NCI-H510A (cell line): ENCODE measurements at regions not wholly inside any gene's neighbourhood (a gene's known extent, or its start where the extent isn't known, plus 50 kb on each side); places are given as distances from the start of the nearest gene placed in this dataset.

Source experiments
- DNase-seq: peaks from one replicate; lab custom pipeline; 2025; lab: John Stamatoyannopoulos, UW

DNA sequence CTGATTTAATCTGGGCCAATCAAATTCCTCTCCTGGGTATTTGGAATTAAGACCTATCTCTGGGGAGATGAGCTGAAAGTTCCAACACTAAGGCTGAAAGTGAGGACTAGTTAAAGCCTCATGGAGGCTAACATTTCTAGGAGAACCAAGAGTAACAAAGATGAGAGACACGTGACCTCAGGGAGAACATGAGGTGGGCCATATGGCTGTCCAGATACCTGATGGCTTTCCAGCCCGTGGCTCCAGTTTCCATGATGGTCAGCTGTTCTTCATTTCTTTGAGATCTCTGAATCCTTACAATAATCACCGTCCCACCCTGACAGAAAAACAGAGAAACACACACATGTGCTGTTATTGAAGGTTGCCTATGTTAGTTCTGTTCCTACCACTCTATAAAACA lies 66.1 kb downstream of the LEPR start:
- no peak for DNase-seq

DNA sequence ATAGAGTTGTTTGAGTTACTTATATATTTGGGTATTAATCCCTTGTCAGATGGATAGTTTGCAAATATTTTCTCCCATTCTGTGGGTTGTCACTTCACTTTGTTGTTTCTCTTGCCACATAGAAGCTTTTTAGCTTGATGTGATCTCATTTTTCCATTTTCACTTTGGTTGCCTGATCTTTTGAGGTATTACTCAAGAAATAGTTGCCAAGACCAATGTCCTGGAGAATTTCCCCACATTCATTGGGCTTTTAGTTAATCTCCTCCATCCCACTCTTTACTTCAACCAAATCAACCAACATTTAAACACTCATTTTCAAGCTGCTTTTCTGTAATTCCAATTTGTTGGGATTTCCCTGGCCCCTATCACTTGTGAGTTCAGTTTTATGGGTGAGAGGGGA lies 69.0 kb downstream of the LEPR start:
- no peak for DNase-seq

DNA sequence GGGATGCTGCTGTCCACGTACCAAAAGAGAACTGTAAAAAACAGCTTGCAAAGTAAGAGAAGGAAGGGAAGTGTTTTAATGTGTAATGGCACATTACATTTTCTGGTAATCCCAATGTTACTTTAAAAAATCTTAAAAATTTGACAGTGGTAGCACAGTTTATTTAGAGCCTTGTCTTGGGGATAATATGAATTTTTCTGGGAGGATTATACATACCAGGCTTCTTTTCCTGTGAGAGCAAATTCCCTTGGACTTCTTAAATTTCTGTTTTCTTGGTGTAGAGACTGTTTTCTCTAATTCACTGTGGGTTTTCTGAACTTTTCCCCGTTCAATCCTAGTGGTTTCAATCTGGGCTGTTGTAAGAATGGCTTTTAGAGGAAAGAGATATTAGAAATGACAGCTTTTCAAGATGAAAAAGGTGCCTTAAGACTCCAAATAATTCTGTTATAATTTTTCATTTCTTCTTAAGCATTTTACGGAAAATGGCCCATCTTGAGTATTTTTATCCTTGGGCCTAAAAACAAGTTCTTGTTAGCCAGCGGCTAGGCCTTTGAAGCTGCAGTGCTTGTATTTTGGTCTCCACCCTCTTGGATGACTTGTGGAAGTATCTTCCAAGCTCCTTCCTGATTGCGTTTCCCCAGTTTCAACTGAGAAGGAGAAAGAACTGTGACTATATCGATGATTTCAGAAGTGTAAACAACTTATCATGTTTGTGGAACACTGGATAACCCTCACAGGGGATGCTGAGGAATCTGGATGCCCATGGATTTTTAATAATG lies 70.0 kb downstream of the LEPR start:
- no peak for DNase-seq

DNA sequence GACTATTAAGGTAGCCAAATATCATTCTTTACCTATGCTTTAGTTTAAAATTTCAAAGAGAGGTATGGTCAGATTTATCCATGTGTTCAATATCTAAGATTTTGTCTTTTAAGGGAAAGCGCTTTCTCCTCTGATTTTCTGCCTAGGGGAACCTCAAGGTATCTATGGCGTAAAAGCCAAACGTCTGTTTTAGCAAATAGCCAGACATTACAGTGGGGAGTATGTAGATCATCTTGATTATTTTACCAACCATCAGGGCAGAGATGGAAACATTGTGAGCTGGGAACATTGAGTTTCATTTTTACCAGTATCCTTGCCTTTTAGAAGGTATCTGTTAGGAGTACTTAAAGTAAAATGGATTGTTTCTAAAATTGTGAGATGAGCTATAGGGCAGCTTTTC lies 71.0 kb downstream of the LEPR start:
- no peak for DNase-seq

DNA sequence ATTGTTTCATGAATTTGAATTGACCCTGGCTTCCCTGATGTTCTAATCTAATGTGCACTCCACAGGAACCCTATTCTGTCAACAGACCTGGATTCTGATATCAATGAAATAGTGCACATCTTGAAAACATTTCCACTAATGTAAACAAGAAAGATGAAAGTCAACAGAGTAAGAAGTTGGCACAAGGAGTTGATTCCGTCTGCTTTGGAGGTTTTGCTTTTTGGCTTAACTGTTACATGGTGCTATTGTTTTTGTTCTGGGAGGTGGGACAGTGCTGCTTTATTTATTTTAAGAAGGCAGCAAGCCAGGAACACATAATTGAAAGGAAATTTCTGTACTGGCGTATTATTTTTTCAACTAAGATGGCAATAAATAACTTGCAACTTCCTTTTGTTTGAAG lies 73.3 kb downstream of the LEPR start:
- DNase-seq = no peak

DNA sequence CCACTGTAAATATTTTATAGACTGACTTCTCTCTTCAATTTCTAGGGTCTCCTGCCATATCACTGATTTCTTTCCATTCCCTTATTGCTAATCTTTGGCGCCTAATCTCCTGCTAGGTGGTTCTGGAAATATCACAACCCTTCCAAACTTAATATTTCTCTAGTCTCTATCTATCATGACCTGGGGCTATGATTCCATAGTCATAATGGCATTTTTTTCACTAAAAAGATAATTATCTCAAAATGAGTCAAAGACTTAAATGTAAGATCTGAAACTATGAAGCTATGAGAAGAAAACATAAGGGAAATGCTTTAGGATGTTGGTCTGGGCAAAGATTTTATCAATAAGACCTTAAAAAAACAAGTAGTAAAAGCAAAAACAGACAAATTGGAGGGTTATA lies 74.2 kb downstream of the LEPR start:
- DNase-seq = no peak

DNA sequence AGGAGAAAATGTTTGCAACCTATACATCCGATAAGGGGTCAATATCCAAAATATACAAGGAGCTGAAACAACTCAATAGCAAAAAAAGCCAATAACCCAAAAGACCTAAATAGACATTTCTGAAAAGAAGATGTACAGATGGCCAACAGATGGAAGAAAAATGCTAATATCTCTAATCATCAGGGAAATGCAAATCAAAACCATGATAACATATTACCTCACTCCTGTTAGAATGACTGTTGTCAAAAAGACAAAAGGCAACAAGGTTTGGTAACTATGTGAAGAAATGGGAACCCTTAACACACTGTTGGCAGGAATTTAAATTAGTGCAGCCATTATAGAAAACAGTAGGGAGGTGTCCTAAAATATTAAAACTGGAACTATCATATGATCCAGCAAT lies 74.7 kb downstream of the LEPR start:
- DNase-seq = no peak

DNA sequence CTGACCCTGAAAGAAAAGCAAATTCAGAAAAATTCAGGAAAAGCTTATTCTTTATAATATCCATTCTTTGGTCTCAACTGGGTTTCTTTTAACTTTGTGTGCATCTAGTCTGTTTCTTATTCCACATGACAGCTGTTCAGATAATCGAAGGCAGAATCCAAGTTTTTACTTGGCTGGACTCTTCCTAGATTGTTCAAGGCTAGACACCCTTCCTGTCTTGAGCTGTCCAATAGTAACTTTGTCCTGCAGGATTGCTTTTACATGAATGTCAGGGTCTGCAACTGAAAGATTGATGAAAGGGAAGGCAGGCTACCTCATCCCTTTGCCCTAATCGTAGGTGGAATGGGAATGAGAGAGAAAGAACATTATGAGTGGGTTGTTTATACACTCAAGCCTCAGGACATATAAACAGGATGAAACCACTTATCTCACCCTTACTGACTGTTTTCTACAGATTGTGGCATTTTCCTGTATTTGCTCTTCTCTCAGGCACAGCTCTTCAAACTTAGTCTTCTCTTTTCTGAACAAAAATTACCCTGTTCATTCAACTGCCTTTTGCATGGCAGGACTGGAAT lies 76.9 kb downstream of the LEPR start:
- no peak for DNase-seq

DNA sequence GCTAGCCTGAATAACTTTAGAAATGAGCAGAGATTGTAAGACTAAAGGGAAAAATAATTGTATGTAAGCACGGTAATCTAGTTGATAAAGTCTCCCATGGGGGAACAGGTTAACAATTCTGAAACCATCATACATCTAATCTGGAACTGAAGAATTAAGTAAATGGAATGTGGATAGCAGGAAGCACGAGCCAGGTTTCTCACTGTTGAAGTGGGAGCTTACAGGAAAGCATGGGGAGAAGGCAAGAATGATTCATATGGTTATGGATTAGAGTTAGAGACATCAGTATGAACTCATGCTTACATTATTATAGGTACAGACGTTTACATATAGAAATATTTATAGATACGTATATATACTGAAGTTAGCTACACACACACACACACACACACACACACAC lies 83.0 kb downstream of the LEPR start:
- no peak for DNase-seq

DNA sequence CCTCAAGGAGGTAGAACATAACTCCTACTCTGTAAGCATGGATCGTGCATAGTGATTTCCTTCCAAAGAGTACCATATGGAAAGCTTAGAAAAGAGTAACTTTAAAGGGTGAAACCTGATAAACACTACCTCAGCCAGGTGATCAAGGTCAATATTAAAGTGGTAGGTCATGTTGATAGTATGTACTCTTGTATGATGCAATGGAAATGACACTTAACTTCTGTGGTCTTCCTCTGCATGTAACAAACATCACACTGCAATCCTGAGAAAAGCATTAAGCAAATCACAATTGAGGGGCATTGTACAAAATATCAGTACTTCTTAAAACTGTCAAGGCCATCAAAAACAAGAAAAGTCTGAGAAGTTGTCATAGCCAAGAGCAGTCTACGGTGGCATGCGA lies 83.8 kb downstream of the LEPR start:
- DNase-seq = no peak

DNA sequence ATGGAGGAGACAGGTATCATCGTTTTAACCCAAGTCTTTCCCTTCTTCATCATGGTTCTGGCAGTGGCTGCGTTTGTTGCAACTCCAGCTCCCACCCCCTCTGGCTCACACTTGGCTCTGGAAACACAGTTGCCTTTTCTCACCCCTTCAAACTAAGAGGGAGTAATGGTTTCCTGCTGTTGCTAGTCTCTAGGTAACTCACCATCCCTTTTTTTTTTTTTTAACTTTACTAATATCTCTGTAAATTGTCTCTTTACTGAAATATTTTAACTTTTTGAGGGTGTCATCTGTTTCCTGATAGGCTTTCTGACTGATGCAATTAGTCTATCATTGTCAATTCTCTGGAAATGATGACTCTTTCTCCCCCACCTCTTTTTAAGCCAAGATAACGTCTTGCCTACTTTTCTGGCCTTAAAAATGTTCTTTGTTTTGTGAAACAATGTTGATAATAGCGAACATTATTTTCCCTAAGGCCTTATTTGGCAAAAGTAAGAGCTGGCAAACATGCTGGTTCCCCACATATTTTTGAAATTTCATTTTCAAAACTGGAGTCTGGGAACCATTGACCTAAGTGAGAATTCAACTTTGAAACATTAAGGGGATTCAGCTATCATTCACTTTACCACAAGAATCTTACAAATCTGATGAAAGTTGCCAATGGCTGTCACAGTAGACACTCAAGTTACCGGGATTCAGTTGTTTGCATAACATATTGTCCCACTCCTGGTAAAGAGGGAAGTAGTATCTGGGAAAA lies 85.3 kb downstream of the LEPR start:
- no peak for DNase-seq

DNA sequence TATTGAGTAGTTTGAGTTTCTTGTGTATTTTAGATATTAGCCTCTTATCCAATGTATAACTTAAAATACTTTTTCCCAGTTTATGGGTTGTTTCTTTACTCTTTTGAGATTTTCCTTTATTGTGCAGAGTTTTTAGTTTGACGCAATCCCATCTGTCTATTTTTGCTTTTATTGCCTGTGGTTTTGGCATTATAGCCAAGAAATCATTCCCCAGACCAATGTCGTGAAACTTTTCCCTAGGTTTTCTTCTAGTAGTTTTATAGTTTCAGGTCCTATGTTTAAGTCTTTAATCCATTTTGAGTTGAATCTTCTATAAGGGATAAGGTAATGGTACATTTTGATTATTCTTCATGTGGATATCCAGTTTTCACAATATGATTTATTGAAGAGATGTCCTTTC lies 87.6 kb downstream of the LEPR start:
- no peak for DNase-seq

DNA sequence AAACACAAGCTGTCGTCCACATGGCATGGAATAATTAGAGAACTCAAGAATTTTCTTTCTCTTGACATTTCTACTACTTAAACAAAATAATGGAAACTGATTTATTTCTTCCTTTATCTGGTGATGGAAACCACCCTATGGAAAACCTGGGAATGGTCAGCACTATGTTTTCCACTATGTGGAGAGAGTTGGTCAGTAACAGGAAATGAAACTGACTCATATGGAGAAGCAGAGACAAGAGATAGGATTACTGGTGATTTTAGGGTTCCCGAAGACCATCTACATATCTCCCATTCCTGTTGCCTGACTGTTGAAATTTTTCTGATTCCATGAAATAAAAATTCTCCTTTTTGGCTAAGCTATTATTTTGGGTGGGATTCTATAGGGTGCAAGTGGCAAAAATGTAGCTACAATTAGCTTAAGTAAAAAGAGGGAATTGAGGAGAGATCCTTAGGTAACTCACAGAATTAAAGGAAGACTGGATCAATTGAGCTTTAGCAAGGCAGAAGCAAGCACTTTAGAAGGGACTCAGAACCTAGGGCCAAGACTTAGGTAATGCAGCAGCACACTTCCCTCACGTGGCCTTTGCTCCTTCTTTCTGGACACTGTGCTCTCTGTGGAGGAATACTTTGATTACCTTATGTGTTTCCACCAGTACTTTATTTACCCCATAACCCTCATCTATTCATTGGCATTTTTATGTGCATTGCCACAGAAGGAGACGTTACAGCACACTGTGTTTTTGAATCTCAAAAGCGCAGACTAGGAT lies 89.6 kb downstream of the LEPR start:
- no peak for DNase-seq

DNA sequence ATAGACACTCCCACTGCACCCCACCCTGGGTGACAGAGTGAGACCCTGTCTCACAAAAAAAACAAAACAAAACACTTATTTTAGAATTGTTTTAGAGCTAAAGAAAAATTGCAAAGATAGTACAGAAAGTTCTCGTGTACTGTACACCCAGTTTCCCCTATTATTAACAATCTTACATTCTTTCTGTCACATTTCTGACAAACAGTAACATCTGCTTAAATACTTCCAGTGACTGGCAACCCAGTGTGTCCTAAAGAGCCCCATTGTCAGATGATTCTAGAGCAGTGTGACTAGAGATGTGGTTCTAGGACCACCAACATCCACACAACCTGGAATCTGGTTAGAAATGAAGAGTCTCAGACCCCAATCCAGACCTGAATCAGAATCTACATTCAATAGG lies 90.5 kb downstream of the LEPR start:
- DNase-seq = no peak

DNA sequence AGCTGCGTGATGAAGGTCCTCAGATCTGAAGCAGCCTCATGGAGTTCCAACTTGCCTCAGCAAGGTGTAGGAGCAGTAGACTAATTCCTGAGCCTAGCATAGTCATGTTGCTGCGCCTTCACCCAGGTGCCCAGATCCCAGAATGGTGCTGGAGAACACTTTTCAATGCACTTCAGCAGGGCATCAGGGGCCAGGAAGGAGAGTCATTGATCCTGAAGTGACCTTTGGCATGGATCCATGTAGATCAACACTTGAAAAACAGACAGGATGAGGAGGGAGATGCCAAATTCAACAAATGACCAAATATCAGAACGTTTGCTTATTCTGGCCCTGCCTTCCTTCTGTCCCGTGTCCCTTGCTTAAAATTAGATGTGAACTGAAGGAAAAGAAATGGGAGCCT lies 91.9 kb downstream of the LEPR start:
- no peak for DNase-seq

DNA sequence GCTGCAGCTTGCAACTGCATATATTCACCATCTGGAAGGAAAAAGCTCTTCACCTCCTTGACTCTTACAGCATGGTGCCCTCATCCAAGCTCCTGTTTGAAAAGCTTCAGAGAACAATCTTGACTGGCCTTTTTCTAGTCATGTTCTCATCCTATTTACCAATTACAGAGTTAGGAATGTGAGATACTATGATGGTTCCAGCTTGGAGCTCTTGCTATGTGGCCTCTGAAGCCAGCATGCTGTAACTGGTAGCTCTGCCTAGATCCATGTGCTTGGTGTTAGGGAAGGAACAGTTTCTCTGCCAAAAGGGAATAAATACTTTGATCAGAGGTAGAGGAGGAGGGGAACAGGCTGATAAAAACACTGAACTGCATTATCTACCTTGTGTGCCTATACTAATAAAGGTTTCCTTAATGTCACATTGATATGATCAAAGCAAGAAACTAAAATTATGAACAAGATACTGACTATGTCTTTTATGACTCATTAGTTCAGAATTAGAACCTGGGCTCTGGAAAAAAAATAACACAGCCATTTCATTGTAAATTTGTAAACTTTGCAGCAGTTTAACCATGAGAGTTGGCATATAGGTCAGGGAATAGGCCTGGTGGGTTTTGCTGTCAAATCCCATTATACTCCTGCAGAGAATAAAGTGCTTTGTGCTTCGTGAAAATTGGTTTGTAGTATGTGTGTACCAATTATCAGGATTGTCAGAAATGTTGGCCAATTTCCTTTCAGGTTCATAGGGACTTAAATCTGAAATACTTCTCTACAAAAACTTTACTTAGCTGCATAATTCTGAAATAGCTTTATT lies 92.7 kb downstream of the LEPR start:
- no peak for DNase-seq

DNA sequence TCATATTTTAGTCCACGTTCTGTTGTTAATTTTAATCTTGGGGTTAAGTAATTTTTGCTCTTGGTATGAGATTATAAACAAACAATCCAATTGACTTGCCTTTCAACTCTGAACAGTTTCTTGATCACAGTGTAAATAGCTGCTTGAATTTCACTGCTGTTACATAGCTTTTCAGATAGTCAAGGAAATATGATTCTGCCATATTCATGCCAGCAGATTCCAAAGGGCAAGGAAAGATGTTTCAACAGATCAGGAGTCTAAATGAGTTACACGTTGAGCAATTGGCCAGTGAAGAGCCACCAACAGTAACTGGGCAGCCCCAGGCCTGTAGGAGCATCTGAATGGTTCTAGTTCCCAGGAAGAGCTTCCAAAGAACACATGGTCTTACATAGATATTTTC lies 93.6 kb downstream of the LEPR start:
- DNase-seq = no peak

DNA sequence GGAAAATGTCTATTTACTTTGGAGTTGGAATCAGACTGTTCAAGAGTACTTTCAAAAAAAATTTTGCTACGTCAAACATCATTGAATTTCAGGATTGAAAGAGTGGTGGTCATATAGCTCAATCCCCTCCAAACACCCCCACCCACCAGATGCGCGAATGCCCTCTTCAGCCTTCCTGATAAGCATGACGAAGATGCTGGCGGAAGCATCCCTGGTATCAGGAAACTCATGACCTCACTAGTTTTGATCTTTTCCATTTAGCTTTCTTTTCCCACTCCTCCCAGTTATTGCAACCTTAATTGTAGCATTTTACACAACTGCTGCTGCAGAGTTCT lies 104.4 kb downstream of the LEPR start:
- no peak for DNase-seq

DNA sequence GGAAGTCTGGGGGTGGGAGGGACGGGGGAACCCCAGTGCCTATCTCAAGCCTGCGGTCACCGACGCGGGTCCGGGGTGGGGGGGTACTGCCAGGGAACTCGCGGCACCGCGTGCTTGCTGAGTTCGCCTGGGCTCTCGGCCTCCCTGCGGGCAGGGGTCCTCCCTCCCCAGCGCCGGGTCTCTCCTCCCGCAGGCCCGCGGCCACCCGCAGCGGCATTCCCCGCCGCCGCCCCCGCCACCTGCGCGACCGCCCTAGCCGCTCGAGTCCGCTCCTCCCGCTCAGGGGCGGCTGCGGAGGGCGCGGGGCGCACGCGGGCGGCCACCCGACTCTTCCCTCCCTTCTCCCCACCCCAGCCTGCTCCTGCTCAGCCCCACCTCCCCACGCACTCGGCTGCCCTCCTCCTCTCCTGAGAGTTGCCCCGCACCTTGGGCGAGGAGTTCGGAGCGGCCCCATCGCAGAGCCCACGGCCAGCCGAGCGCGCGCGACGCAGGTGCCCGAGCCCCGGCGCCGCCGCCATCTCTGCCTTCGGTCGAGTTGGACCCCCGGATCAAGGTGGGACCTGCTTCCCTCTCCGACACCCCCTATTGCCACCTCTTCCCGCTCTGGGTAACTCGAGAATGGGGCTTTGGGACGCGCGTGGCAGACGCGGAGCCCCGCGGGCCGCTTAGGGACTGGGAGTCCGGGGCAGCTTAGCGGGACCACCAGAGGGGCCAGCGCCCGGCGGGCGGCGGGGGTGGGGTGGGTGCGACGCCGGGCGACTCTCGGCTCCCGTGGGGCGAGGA lies 105.0 kb downstream of the LEPR start:
- DNase-seq = no peak

DNA sequence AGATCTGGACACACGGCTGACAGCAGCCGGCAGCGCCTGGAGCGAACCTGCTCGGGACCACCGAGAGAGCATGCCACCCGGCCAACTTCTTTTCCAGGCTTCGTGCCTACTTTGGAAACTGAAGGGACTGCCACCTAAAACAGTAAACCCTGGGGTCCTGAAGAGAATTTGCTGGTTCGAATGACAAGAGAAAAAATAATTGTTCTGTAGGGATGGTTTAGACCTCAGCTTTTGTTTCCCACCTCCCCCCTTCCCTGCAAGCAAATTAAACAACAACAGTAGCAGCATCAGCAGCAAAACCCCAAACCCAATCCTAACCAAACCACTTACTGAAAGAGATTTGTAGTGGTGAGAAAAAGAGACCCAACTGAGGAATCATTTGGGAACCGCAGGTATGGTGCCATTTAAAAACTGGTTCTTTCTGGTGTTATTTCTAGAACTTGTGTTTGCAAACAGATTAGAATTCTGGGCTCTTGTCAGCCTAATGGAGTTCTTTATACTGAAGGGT lies 105.6 kb downstream of the LEPR start:
- DNase-seq = no peak

DNA sequence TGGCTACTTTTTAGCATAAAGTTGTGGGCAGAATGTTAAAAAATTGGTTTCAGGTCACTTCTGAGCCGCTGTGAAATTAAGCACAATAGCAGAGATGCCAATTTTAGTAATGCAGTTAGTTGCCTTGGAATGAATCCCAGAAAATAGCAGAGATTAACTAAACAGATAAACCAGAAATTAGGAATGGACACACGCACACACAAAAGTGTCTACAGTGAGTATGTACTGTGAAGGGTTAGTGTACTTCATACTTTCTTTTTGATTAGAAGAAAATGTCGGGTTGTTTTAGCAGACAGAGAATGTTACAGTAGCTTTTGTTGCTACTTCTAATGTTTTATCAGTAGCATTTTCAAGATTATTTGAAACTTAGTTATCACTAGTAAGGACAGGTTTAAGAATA lies 106.7 kb downstream of the LEPR start:
- no peak for DNase-seq
